Astrocyte of the hippocampus (primary cell): ENCODE measurements at regions not wholly inside any gene's neighbourhood (a gene's known extent, or its start where the extent isn't known, plus 50 kb on each side); places are given as distances from the start of the nearest gene placed in this dataset.

ENCODE experiments used
- DNase-seq: peaks from one replicate; pipeline ENCODE4 v3.0.0; 2011; ENCODE audit warnings: low read depth, low spot score

GRCh38 chr1:181255270-181255929, 166.9 kb downstream of the IER5 start:
- DNase-seq = peak; percentile 83

- no peak for DNase-seq
Observed at GRCh38 chr1:181257117-181257516, 168.6 kb downstream of the IER5 start.

- peak; percentile 6 for DNase-seq
Observed at GRCh38 chr1:181259026-181259745, 170.7 kb downstream of the IER5 start.

- no peak for DNase-seq
Observed at GRCh38 chr1:181260271-181260670, 171.8 kb downstream of the IER5 start.

- DNase-seq = no peak
Observed at GRCh38 chr1:181260994-181261393, 172.5 kb downstream of the IER5 start.

GRCh38 chr1:181262069-181262468, 173.6 kb downstream of the IER5 start:
- DNase-seq = no peak

GRCh38 chr1:181263444-181263843, 174.9 kb downstream of the IER5 start:
- no peak for DNase-seq

GRCh38 chr1:181264821-181265220, 176.3 kb downstream of the IER5 start:
- DNase-seq = no peak

GRCh38 chr1:181284978-181285377, 196.5 kb downstream of the IER5 start:
- no peak for DNase-seq

GRCh38 chr1:181295217-181295616, 188.1 kb upstream of the CACNA1E start:
- no peak for DNase-seq

GRCh38 chr1:181296180-181296579, 187.1 kb upstream of the CACNA1E start:
- no peak for DNase-seq

- DNase-seq = no peak
Observed at GRCh38 chr1:181308098-181308497, 175.2 kb upstream of the CACNA1E start.

GRCh38 chr1:181310560-181310959, 172.8 kb upstream of the CACNA1E start:
- DNase-seq = peak; percentile 4

- DNase-seq = no peak
Observed at GRCh38 chr1:181312946-181313345, 170.4 kb upstream of the CACNA1E start.

- no peak for DNase-seq
Observed at GRCh38 chr1:181313466-181313865, 169.9 kb upstream of the CACNA1E start.

- DNase-seq = no peak
Observed at GRCh38 chr1:181314010-181314409, 169.3 kb upstream of the CACNA1E start.

- DNase-seq = no peak
Observed at GRCh38 chr1:181314959-181315358, 168.4 kb upstream of the CACNA1E start.

- peak; percentile 12 for DNase-seq
Observed at GRCh38 chr1:181317261-181317930, 165.9 kb upstream of the CACNA1E start.

GRCh38 chr1:181318022-181318857, 165.1 kb upstream of the CACNA1E start:
- peak; percentile 17 for DNase-seq

- DNase-seq = peak; percentile 11
Observed at GRCh38 chr1:181318858-181319235, 164.5 kb upstream of the CACNA1E start.

GRCh38 chr1:181319907-181320306, 163.4 kb upstream of the CACNA1E start:
- no peak for DNase-seq
